ENCODE measurements at regions not wholly inside any gene's neighbourhood (a gene's known extent, or its start where the extent isn't known, plus 50 kb on each side); places are given as distances from the start of the nearest gene placed in this dataset.
A peak's percentile ranks its signal among the peaks of the same experiment; 100 is the strongest.

DNA sequence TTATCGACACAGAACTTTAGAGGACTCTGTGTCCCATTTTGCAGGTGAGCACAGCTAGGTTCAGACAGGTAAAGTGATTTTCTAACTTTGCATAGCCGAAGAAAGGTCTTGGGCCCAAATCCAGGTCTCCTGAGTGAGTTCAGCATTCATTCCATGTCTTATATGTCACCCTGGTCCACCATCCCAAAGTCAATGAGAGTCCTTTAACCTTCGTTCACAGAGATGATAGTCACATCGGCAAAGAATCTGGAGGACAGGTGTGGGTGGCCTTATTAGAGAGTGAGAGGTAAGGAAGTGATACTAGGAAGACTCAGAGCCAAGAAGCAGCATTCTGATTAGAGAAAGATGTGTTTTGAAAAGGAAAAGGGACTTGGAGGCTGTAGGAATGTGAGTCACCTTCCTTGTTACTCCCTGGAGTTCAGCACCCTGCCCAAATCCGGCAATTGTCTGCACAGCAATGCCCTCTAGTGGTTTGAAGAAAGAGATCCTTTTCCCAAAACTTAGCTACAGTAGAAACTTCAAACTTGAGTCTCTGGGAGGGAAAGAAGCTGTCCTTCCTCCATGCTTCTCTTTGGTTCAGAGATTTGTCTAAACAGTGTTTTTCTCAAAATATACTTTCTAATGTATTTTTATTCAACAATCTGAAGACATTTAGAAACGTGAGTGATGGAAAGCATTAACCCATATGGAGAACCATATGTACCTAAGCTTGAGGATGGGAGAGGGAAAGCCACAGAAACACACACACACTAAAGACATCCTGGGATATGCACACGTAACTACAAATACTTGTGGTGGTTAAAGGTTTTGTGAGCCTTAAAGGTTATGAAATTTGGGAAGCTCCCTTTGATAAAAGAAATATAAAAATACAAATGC, 96.4 kb upstream of the SHISA6 start:
- peak; percentile 27 for TF ChIP-seq CTCF (IDR thresholded peaks at IDR 0.05; ENCODE audit: low read depth, low read length, missing control alignments)
- peak; percentile 0 for DNase-seq (ENCODE audit: extremely low read depth, low read depth)
- H3K4me3 ChIP-seq (replicated peaks; ENCODE audit: low read depth, low read length): no peak overlapping the region

- no peak for TF ChIP-seq CTCF (IDR thresholded peaks at IDR 0.05; ENCODE audit: low read depth, low read length, missing control alignments)
- no peak for DNase-seq (ENCODE audit: extremely low read depth, low read depth)
- no peak overlapping the region for H3K4me3 ChIP-seq (replicated peaks; ENCODE audit: low read depth, low read length)
These were observed 98.8 kb upstream of the SHISA6 start for GRCh38 chr17:11142231-11142630.

- no peak for TF ChIP-seq CTCF (IDR thresholded peaks at IDR 0.05; ENCODE audit: low read depth, low read length, missing control alignments)
- no peak for DNase-seq (ENCODE audit: extremely low read depth, low read depth)
- H3K4me3 ChIP-seq (replicated peaks; ENCODE audit: low read depth, low read length): no peak overlapping the region
These were observed 100.5 kb upstream of the SHISA6 start for GRCh38 chr17:11140501-11140900.

DNA sequence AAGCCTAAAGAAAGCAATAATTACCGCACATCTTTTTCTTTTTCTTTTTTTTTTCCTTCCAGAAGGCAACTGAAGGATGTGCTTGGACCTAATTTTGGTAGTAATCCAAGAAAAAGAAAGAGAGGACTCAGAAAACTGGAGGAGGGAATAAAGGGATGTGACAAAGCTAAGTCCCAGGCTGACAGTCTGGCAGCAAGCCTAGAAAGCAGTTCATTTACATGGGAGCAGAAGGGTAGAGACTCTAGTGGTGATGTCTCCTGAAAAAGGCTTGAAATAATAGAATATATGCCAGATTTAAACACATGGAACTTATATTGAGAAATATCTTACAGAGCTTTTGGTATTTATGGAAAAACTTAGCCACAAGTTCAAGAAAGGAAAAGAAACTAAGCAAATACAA, 101.0 kb upstream of the SHISA6 start:
- H3K4me3 ChIP-seq (replicated peaks; ENCODE audit: low read depth, low read length): no peak overlapping the region
- DNase-seq (ENCODE audit: extremely low read depth, low read depth): no peak
- TF ChIP-seq CTCF (IDR thresholded peaks at IDR 0.05; ENCODE audit: low read depth, low read length, missing control alignments): no peak

DNA sequence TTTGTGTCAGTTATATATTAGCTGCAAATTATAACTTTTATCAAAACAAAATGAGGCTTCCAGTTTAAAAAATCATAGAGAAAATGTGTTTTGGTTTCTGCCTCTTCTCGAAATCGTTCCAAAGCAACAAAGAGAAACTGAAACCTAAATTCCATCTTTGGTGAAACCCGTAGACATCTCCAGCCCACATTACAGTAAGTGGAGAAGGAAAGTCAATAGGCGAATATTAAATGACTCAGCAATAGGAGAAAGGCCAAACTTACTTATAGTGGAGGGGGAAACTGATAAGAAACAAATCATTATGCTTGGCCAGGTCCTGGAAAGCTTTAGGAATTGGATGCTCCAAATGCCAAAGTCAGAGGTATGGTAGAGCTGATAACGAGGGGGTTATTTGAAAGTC, 103.0 kb upstream of the SHISA6 start:
- no peak for DNase-seq (ENCODE audit: extremely low read depth, low read depth)
- no peak overlapping the region for H3K4me3 ChIP-seq (replicated peaks; ENCODE audit: low read depth, low read length)
- TF ChIP-seq CTCF (IDR thresholded peaks at IDR 0.05; ENCODE audit: low read depth, low read length, missing control alignments): no peak

DNA sequence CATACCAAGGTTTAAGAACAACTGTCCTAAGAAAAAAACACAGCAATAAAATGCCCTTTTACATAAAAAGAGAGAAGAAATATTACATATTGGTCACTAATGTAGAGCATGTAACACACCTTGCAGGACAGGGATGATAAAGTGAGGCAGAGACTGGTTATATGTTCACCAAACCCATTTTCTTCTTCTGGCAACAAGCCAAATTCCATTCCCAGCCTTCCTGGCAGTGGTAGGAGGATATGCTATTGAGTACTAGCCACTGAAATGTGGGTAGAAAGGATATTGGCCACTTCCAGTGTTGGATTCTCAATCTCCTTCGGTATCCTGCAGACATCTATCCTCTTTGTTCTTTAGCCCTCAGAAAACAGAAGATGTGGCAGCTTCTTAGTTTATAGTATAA, 105.2 kb upstream of the SHISA6 start:
- no peak for TF ChIP-seq CTCF (IDR thresholded peaks at IDR 0.05; ENCODE audit: low read depth, low read length, missing control alignments)
- DNase-seq (ENCODE audit: extremely low read depth, low read depth): no peak

More for the DNA sequence above, 105.2 kb upstream of the SHISA6 start:
- no peak overlapping the region for H3K4me3 ChIP-seq (replicated peaks; ENCODE audit: low read depth, low read length)
